HUES48 (cell line): ENCODE measurements at regions not wholly inside any gene's neighbourhood (a gene's known extent, or its start where the extent isn't known, plus 50 kb on each side); places are given as distances from the start of the nearest gene placed in this dataset.

Experiments
- H3K27ac ChIP-seq: one replicate; pipeline ENCODE4 v1.7.0; 2013; ENCODE audit warnings: low read depth, low read length, inconsistent platforms
- H3K27me3 ChIP-seq: 2 replicates; pipeline ENCODE4 v1.6.1; 2013; ENCODE audit warnings: mild to moderate bottlenecking, low read length; ENCODE audit not compliant: control insufficient read depth, insufficient read depth
- H3K36me3 ChIP-seq: 2 replicates; pipeline ENCODE4 v1.6.1; 2013; ENCODE audit warnings: low read length; ENCODE audit not compliant: control insufficient read depth, insufficient read depth
- H3K4me1 ChIP-seq: 2 replicates; pipeline ENCODE4 v1.6.1; 2013; ENCODE audit warnings: mild to moderate bottlenecking, low read length; ENCODE audit not compliant: control insufficient read depth, insufficient read depth
- H3K4me3 ChIP-seq: 2 replicates; pipeline ENCODE4 v1.5.1; 2013; ENCODE audit warnings: mild to moderate bottlenecking, low read depth, low read length
- H3K9ac ChIP-seq: 2 replicates; pipeline ENCODE4 v1.6.1; 2013; ENCODE audit warnings: mild to moderate bottlenecking, low read depth, low read length, moderate library complexity
- H3K9me3 ChIP-seq: 2 replicates; pipeline ENCODE4 v1.6.1; 2013; ENCODE audit warnings: low read length; ENCODE audit not compliant: control insufficient read depth, insufficient read depth

DNA sequence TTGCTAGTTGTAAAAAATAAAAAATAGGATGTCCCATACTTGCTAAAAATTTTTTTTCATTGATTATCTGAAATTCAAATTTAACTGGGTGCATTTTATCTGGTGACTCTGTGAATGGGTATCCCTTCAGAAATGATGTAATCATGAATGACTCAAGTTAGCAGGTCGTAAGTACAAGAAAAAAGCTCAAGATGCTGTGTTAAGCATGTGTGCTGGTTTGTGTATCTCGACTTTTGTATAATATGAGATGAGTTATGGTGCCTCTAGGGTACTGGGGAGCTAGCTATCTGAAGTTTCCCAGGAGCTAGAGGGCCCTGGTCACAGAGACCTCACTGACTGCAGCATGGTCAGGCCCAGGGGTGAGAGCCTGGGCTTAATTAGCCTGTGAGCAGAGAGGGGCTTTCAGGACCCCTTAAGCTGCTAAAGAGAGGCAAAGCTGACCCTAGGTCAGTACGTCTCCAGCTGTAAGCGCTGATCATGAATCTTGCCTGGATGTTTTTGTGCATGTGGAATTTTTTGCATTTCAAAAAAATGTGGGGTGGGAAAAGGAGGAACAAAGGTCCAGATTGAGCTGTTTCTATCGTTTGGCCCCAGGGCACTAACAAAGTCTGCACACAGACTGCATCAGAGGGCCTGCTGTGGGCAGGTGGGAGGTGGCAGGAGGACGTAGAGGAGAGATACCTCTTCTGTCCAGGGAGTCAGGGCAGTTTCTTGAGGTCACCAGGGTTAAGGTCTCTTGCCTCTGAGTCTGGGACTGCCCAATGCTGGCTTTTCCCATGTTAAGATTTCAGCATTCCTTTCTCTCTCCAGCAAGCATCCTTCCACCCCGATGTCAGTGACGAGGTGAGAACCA is 233.2 kb upstream of the TPM1 start:
- Histone ChIP-seq H3K36me3 (no peaks in the 10 kb centered on the region; the same call in 1 of the 2 replicates), H3K4me3 (no peak overlapping the region), H3K27ac (no peak overlapping the region), H3K27me3 (no peaks in the 10 kb centered on the region), H3K9ac (no peak overlapping the region), H3K4me1 (peaks cover 9% of the 10 kb centered on the region), H3K9me3 (no peaks in the 10 kb centered on the region)

DNA sequence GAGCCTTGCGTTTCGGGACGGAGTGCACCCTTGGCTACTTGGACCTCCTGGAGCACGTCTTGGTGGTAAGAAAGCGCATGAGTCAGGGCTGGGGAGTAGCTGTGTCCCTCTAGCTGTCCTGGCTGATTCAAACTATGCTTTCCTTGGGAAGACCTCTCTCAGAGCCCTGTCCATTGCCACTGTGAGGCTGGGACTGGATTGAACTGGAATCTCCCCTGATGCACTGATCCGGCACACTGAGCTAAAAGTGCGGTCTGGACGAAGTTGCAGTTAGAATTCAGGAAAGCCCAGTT is 232.6 kb upstream of the TPM1 start:
- Histone ChIP-seq H3K36me3 (no peaks in the 10 kb centered on the region; the same call in 1 of the 2 replicates), H3K27me3 (no peaks in the 10 kb centered on the region), H3K4me1 (peaks cover 9% of the 10 kb centered on the region)

DNA sequence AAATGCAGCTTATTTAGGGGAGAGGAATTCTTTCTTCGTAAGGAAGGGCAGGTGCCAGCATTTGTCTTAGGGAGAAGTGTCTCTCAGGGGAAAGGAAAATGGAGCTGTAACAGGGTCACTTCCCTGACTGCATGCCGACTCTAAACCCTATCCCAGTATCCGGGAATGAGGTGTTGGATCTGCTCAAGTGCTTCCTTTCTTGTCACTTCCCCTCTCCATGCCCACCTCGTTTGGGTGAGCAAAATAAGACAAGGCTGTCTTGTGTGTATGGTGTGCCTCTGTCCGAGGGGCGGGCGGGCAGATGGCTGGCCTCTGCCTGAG is 230.1 kb upstream of the TPM1 start:
- Histone ChIP-seq H3K27ac (no peak overlapping the region), H3K27me3 (no peaks in the 10 kb centered on the region), H3K9me3 (no peaks in the 10 kb centered on the region), H3K36me3 (no peaks in the 10 kb centered on the region), H3K4me1 (peaks cover 5% of the 10 kb centered on the region), H3K4me3 (no peak overlapping the region), H3K9ac (no peak overlapping the region)

More for the DNA sequence above, 232.6 kb upstream of the TPM1 start:
- H3K9me3 ChIP-seq: no peaks in the 10 kb centered on the region
- H3K4me3 ChIP-seq: no peak overlapping the region
- H3K9ac ChIP-seq: no peak overlapping the region
- no peak overlapping the region for H3K27ac ChIP-seq

DNA sequence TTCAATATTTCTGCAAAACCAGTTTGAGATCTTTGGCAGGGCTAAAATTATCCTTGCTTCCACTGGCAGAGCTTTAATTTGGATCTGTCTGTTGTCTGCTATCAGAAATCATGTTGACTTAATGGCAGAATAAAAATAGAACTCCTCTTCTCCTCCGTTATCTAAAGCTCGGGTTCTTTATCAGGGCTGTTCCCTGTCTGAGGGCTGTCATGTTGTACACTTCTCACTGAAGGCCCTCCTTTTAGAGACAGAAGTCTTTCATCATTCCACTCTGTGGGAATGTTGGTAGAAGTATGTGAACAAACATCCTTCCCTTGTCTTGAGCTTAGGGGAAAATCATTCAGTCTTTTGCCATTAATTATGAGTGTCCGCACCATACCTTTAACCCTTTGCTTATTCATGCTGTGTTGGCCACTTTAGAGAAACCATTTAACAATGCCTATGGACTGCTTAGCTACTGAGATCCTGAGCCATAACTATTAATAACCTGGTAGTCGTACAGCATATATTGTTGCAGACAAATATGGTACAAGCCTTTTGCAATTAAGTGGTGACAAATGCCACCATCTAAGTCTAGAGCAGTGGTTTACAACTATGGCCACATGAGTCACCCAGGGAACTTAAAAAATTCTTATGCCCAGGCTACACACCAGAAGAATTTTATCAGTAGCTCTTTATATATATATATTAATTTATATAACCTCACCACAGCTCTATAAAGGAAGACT is 226.0 kb upstream of the TPM1 start:
- H3K9ac ChIP-seq: no peak overlapping the region
- H3K36me3 ChIP-seq: peaks cover 4% of the 10 kb centered on the region; the same call in 1 of the 2 replicates
- no peak overlapping the region for H3K27ac ChIP-seq
- no peaks in the 10 kb centered on the region for H3K9me3 ChIP-seq
- no peaks in the 10 kb centered on the region for H3K4me1 ChIP-seq
- no peaks in the 10 kb centered on the region for H3K27me3 ChIP-seq
- no peak overlapping the region for H3K4me3 ChIP-seq

DNA sequence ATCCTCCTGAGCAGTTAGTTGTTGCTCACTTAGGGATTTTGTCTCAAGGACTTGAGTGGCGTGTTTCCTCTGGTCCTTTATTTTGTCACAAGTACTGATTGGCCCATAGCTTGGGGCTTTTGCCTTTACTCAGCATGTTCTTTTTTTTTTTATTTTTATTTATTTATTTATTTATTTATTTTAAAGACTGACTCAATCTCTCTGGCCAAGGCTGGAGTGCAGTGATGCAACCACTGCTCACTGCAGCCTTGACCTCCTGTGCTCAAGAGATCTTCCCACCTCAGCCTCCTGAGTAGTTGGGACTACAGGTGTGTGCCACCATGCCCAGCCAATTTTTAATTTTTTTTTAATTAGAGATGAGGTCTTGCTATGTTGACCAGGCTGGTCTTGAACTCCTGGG is 223.9 kb upstream of the TPM1 start:
- Histone ChIP-seq H3K27me3 (no peaks in the 10 kb centered on the region), H3K36me3 (peaks cover 4% of the 10 kb centered on the region; the same call in 1 of the 2 replicates), H3K9ac (no peak overlapping the region), H3K4me1 (no peaks in the 10 kb centered on the region), H3K9me3 (no peaks in the 10 kb centered on the region), H3K4me3 (no peak overlapping the region), H3K27ac (no peak overlapping the region)

DNA sequence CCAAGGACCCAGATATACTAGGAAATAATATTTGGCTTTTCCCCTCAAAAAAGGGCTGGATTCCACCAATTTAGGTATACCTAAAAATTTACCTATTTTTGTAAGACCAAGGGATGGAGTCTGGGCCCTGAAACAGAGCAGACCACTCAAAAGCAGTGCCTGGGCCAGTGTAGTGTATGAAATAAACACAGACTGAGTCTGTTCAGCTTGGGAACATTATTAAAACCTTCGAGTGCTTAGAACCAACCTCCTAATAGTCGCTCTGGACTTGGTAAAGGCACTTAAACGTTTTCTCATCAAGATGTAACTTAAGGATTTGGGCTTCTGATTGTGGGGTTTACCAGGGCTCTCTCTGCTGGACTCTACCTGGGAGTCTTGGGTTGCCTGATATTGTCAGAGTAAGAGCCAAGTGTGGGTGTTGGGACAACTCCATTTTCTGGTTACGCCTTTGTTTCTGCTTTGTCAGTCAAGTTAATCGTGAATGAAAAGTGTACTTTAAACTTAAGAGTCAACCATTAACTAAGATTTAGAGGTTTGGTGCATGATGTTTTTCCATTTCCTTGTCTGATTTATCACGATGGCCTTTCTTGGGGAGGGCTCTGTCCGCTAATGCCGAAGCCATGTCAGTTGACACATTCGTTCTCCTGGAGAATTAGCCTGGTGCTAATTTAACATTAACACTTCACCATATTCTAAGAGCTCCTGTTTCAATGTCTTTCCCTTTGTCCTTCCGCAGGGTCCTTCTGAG is 221.0 kb upstream of the TPM1 start:
- Histone ChIP-seq H3K4me3 (no peak overlapping the region), H3K27ac (peak overlapping the region; percentile 49), H3K9ac (no peak overlapping the region), H3K4me1 (no peaks in the 10 kb centered on the region), H3K27me3 (no peaks in the 10 kb centered on the region), H3K36me3 (peaks cover 4% of the 10 kb centered on the region; the same call in 1 of the 2 replicates), H3K9me3 (no peaks in the 10 kb centered on the region)

DNA sequence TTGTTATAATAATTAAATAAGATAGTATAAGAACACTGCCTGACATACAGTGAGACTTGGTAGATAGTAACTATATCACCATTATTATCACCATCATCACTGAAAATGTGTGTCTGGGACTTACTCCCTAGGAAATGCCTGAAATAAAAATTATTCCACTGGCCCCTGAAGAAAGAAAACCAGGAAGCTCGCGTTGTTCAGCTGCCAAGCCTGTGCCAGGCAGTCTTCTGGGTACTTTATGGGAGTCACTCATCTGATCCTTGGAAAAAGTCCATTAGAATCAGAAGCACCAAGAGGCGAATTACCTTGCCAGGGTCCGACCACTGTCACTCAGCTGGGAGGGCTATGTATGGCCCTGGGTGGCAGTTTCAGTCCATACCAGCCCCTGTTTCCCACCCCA is 220.3 kb upstream of the TPM1 start:
- H3K27ac ChIP-seq: no peak overlapping the region
- no peak overlapping the region for H3K4me3 ChIP-seq

DNA sequence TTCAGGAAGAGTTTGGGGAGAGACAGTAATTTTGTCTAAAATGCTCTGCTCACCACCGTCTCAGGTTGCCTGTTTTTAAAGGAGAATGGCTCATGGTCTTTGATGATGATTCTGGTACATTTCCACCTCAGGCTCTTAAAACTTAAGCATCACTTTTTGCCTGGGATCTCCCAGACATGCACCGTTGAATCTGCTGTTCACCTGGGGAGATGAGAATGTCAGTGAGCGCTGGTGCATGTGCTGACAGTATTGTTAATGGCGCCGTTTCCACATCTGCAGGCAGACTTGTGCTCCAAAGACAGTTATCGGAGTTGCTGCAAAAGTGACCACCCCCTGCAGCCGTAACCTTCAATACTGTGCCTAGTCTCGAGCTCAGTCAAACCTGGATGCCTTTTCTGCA is 219.0 kb upstream of the TPM1 start:
- no peak overlapping the region for H3K9ac ChIP-seq
- no peaks in the 10 kb centered on the region for H3K4me1 ChIP-seq
- no peak overlapping the region for H3K27ac ChIP-seq
- H3K9me3 ChIP-seq: no peaks in the 10 kb centered on the region
- no peaks in the 10 kb centered on the region for H3K27me3 ChIP-seq
- peaks cover 4% of the 10 kb centered on the region; the same call in 1 of the 2 replicates for H3K36me3 ChIP-seq
- no peak overlapping the region for H3K4me3 ChIP-seq

More for the DNA sequence above, 220.3 kb upstream of the TPM1 start:
- Histone ChIP-seq H3K9ac (no peak overlapping the region), H3K4me1 (no peaks in the 10 kb centered on the region), H3K36me3 (peaks cover 4% of the 10 kb centered on the region; the same call in 1 of the 2 replicates), H3K9me3 (no peaks in the 10 kb centered on the region), H3K27me3 (no peaks in the 10 kb centered on the region)

DNA sequence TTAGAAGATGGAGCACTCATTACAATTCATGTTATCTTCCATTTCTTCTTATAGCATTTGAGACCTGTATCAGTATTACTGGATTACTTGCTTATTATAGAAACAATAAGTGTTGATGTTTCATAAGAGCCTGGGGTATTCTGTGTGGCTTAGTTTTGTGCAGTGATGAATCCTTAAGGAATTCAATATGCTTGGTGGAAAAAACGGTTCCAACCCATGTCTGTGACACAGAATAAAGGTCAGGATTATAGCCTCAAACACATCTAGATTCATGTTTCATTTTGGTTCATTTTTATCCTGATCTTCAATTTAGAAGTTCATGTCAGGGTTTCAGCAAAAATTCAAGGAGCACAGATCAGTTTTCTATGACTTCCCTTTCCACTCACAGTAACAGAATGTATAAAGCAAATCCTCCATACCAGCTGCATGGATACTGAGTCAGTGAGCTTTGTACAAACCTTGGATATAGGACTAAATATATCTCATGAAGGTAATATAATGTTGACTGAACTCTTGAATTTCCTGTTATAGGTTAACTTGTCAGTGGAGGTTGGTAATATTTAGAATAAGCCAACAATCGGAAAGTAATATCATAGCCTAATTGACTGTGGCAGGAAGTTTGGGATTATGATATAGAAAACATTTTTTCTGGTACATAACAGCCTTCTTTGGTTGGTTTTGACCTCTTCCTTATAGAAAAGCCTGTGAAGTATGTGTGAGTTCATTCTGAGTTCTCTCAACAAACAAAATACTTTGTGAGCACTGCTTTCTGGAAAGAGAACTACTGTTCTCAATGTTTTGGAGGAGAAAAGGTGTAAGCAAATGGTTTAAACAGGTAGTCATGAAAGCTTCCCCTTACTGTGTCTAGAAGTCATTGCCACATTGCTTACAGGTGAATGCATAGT is 218.2 kb upstream of the TPM1 start:
- no peaks in the 10 kb centered on the region for H3K9me3 ChIP-seq
- no peak overlapping the region for H3K9ac ChIP-seq
- H3K4me3 ChIP-seq: no peak overlapping the region
- no peak overlapping the region for H3K27ac ChIP-seq
- H3K4me1 ChIP-seq: no peaks in the 10 kb centered on the region
- H3K27me3 ChIP-seq: no peaks in the 10 kb centered on the region
- peaks cover 4% of the 10 kb centered on the region; the same call in 1 of the 2 replicates for H3K36me3 ChIP-seq

DNA sequence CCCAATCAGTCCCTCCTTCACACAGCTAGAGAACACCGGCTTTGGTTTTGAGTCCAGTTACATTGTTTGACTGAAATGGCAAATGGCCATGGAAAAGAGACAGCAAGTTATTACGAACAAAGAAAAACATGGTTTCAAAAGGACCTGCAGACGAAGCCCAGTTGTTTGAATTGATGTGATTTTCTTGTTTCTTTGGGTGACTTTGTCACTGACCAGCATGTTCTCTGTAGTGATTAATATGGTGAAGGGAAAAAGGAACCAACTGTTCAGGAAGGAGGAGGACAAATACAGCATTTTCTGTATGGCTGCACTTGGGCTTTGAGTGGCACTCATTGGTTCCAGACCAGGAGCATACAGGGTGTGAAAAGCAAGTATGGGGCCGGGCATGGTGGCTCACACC is 217.4 kb upstream of the TPM1 start:
- Histone ChIP-seq H3K4me3 (no peak overlapping the region), H3K4me1 (no peaks in the 10 kb centered on the region), H3K36me3 (peaks cover 4% of the 10 kb centered on the region; the same call in 1 of the 2 replicates), H3K9ac (no peak overlapping the region), H3K27me3 (no peaks in the 10 kb centered on the region), H3K9me3 (no peaks in the 10 kb centered on the region), H3K27ac (no peak overlapping the region)
